Stimulated activated CD4-positive, alpha-beta T cell treated with anti-CD3 and anti-CD28 coated beads, TNF-alpha, amount 100 ng/mL, for 4 hours (primary cell): ENCODE measurements at regions not wholly inside any gene's neighbourhood (a gene's known extent, or its start where the extent isn't known, plus 50 kb on each side); places are given as distances from the start of the nearest gene placed in this dataset.
A peak's percentile ranks its signal among the peaks of the same experiment; 100 is the strongest.
"Not testable (repeated sequence)": the region's sequence is repeated elsewhere in the genome, so short reads cannot be mapped to it uniquely, and the experiment has no call there.

Experiments
- DNase-seq, 3 experiments: peaks; one replicate each; pipeline ENCODE4 v3.0.0-alpha.2; 2020; ENCODE audit warnings: low read depth in 3 of 3

GRCh38 chr15:20192982-20193929 lies 348.3 kb downstream of the GOLGA6L6 start:
- peak in 2 of 3 experiments; percentile 12 to 18 for DNase-seq

GRCh38 chr15:20191508-20192125 lies 350.0 kb downstream of the GOLGA6L6 start:
- not testable (repeated sequence) for DNase-seq

GRCh38 chr15:20188611-20189010 lies 353.0 kb downstream of the GOLGA6L6 start:
- DNase-seq, result not testable (repeated sequence)

GRCh38 chr15:20187370-20188355 lies 353.9 kb downstream of the GOLGA6L6 start:
- not testable (repeated sequence) for DNase-seq

- not testable (repeated sequence) for DNase-seq
Measured at GRCh38 chr15:20184879-20185278, 356.7 kb downstream of the GOLGA6L6 start.

GRCh38 chr15:20168221-20168620 lies 373.4 kb downstream of the GOLGA6L6 start:
- not testable (repeated sequence) for DNase-seq

GRCh38 chr15:20153528-20153927 lies 388.1 kb downstream of the GOLGA6L6 start:
- DNase-seq, result not testable (repeated sequence)

- DNase-seq, result not testable (repeated sequence)
Measured at GRCh38 chr15:20148679-20149078, 392.9 kb downstream of the GOLGA6L6 start.

- DNase-seq, result not testable (repeated sequence)
Measured at GRCh38 chr15:20148008-20148407, 393.6 kb downstream of the GOLGA6L6 start.

GRCh38 chr15:20144333-20145036 lies 397.1 kb downstream of the GOLGA6L6 start:
- not testable (repeated sequence) for DNase-seq

- not testable (repeated sequence) for DNase-seq
Measured at GRCh38 chr15:20142906-20143305, 398.7 kb downstream of the GOLGA6L6 start.

- DNase-seq, result not testable (repeated sequence)
Measured at GRCh38 chr15:20142410-20142809, 399.2 kb downstream of the GOLGA6L6 start.

- not testable (repeated sequence) for DNase-seq
Measured at GRCh38 chr15:20124668-20125067, 416.9 kb downstream of the GOLGA6L6 start.

GRCh38 chr15:20106026-20106425 lies 435.6 kb downstream of the GOLGA6L6 start:
- no peak for DNase-seq

- DNase-seq, result not testable (repeated sequence)
Measured at GRCh38 chr15:20105011-20105990, 436.3 kb downstream of the GOLGA6L6 start.

- DNase-seq, result not testable (repeated sequence)
Measured at GRCh38 chr15:20104551-20104950, 437.0 kb downstream of the GOLGA6L6 start.

- not testable (repeated sequence) for DNase-seq
Measured at GRCh38 chr15:20102862-20103261, 438.7 kb downstream of the GOLGA6L6 start.

- not testable (repeated sequence) for DNase-seq
Measured at GRCh38 chr15:20102209-20102608, 439.4 kb downstream of the GOLGA6L6 start.

GRCh38 chr15:20101281-20101680 lies 440.3 kb downstream of the GOLGA6L6 start:
- DNase-seq, result not testable (repeated sequence)
